H1 (cell line): ENCODE measurements at regions not wholly inside any gene's neighbourhood (a gene's known extent, or its start where the extent isn't known, plus 50 kb on each side); places are given as distances from the start of the nearest gene placed in this dataset.

ENCODE experiments used
- ASH2L ChIP-seq: fragments of 200-600, 300-600 bp; sonication (generic); IDR thresholded peaks from one replicate; pipeline ENCODE4 v1.7.1; 2017; ENCODE audit warnings: low read length
- CTCF ChIP-seq, 3 experiments: IDR thresholded peaks; 1 replicate in 2 of 3; 2 replicates in 1 of 3; pipeline versions ENCODE4 v1.5.1 to v1.6.1; 2011; ENCODE audit warnings: low read length in 3 of 3, mild to moderate bottlenecking in 3 of 3, inconsistent platforms in 2 of 3, low read depth in 1 of 3, moderate library complexity in 1 of 3; ENCODE audit not compliant: insufficient read depth in 1 of 3; ENCODE audit errors: control extremely low read depth in 1 of 3
- EP300 ChIP-seq, 2 experiments: IDR thresholded peaks; 1 replicate in 1 of 2; 2 replicates in 1 of 2; pipeline ENCODE4 v1.6.1; 2011 to 2012; ENCODE audit warnings: low read depth in 2 of 2, low read length in 2 of 2, mild to moderate bottlenecking in 2 of 2, borderline replicate concordance in 1 of 2, inconsistent platforms in 1 of 2, moderate library complexity in 1 of 2
- FOSL1 ChIP-seq: IDR thresholded peaks from 2 replicates; pipeline ENCODE4 v1.6.1; 2011; ENCODE audit warnings: mild to moderate bottlenecking, low read depth, low read length, moderate library complexity; ENCODE audit not compliant: insufficient read depth
- GTF2F1 ChIP-seq: IDR thresholded peaks from 2 replicates; pipeline ENCODE4 v1.6.1; 2012; ENCODE audit warnings: low read depth, low read length, improper control_type of control experiment, borderline replicate concordance
- JUND ChIP-seq: IDR thresholded peaks from 2 replicates; pipeline ENCODE4 v1.6.1; 2011; ENCODE audit warnings: mild to moderate bottlenecking, improper control_type of control experiment, low read length
- MAFK ChIP-seq: IDR thresholded peaks from 2 replicates; pipeline ENCODE4 v1.6.1; 2012; ENCODE audit warnings: low read depth, mild to moderate bottlenecking, improper control_type of control experiment, low read length
- RFX5 ChIP-seq: IDR thresholded peaks from 2 replicates; pipeline ENCODE4 v1.6.1; 2011; ENCODE audit warnings: low read depth, low read length, improper control_type of control experiment, borderline replicate concordance
- RNF2 ChIP-seq: fragments of 200-900, 300-1000 bp; sonication (generic); IDR thresholded peaks from 2 replicates; pipeline ENCODE4 v1.7.1; 2016; ENCODE audit warnings: borderline replicate concordance, low read depth, mild to moderate bottlenecking, antibody characterized with exemption, low read length; ENCODE audit not compliant: poor library complexity, severe bottlenecking; ENCODE audit errors: missing control alignments
- SAP30 ChIP-seq: fragments of 300-600 bp; sonication (generic); IDR thresholded peaks from 2 replicates; pipeline ENCODE4 v1.7.1; 2012; ENCODE audit warnings: low read length, moderate library complexity, mild to moderate bottlenecking, inconsistent platforms; ENCODE audit not compliant: insufficient read depth, insufficient replicate concordance
- SIN3A ChIP-seq, 2 experiments: IDR thresholded peaks in 1 of 2; conservative IDR thresholded peaks in 1 of 2; 2 replicates each; pipeline ENCODE4 v1.6.1; 2011 to 2012; ENCODE audit warnings: low read length in 2 of 2, improper control_type of control experiment in 1 of 2, low read depth in 1 of 2, mild to moderate bottlenecking in 1 of 2
- SP1 ChIP-seq: IDR thresholded peaks from 2 replicates; pipeline ENCODE4 v1.6.1; 2011; ENCODE audit warnings: low read depth, low read length
- YY1 ChIP-seq: IDR thresholded peaks from 2 replicates; pipeline ENCODE4 v1.6.1; 2011; ENCODE audit warnings: low read depth, mild to moderate bottlenecking, low read length

GRCh38 chr3:194269610-194270145 lies 81.5 kb downstream of the CPN2 start:
- TF ChIP-seq GTF2F1 (0 out of 2 replicates have a peak, but pooled peaks have one; percentile 46), ASH2L (no peak), CTCF (IDR thresholded peaks at IDR 0.05; ENCODE audit: control extremely low read depth in 1 of 3, insufficient read depth in 1 of 3, low read depth in 1 of 3, low read length in 3 of 3) (peak in 2 of 3 experiments; percentile 79 to 89; a peak in 3 of 4 replicates), MAFK (no peak), FOSL1 (no peak), EP300 (IDR thresholded peaks at IDR 0.05; ENCODE audit: borderline replicate concordance in 1 of 2, low read depth in 2 of 2, low read length in 2 of 2) (no peak), SAP30 (no peak), YY1 (no peak), SIN3A (conservative IDR thresholded peaks at IDR 0.05 in 1 of 2, IDR thresholded peaks at IDR 0.05 in 1 of 2; ENCODE audit: low read depth in 1 of 2, low read length in 2 of 2) (peak in 1 of 2 experiments; percentile 48; a peak in 1 of 4 replicates), RNF2 (no peak), SP1 (0 out of 2 replicates have a peak, but pooled peaks have one; percentile 26), RFX5 (no peak), JUND (no peak)
